ENCODE measurements at regions not wholly inside any gene's neighbourhood (a gene's known extent, or its start where the extent isn't known, plus 50 kb on each side); places are given as distances from the start of the nearest gene placed in this dataset.

GRCh38 chr2:19111354-19111753 is 247.1 kb downstream of the OSR1 start:
- WGBS, 2 donors = 83 to 89% methylated on average over 3 of the region's 3 CpGs

GRCh38 chr2:19109518-19109917 is 248.9 kb downstream of the OSR1 start:
- Histone ChIP-seq H3K27me3 (no peaks in the 10 kb centered on the region), H3K36me3 (no peaks in the 10 kb centered on the region), H3K4me1 (peaks cover 0 to 3% of the 10 kb centered on the region in 2 donors), H3K9me3 (no peaks in the 10 kb centered on the region), H3K27ac (no peak overlapping the region), H3K4me3 (replicated peaks in 1 of 3) (no peak overlapping the region)
- DNase-seq = no peak
- intact Hi-C loops (cut with DNase I) = no loop called here
- 89 to 97% methylated on average over 5 of the region's 5 CpGs for WGBS, 2 donors
- no peak for TF ChIP-seq CTCF (IDR thresholded peaks at IDR 0.05)

More at GRCh38 chr2:19111354-19111753, 247.1 kb downstream of the OSR1 start:
- no peaks in the 10 kb centered on the region for H3K9me3 ChIP-seq
- H3K4me1 ChIP-seq = no peaks in the 10 kb centered on the region
- no peak for DNase-seq
- no peak overlapping the region for H3K4me3 ChIP-seq (replicated peaks in 1 of 3)
- no peaks in the 10 kb centered on the region for H3K36me3 ChIP-seq
- no peaks in the 10 kb centered on the region for H3K27me3 ChIP-seq
- intact Hi-C loops (cut with DNase I) = no loop called here
- H3K27ac ChIP-seq = no peak overlapping the region
- TF ChIP-seq POLR2A (IDR thresholded peaks at IDR 0.05) (no peak), CTCF (IDR thresholded peaks at IDR 0.05) (no peak)

GRCh38 chr2:19106376-19106775 is 252.0 kb downstream of the OSR1 start:
- Histone ChIP-seq H3K4me3 (replicated peaks in 1 of 3) (no peak overlapping the region), H3K36me3 (no peaks in the 10 kb centered on the region), H3K9me3 (no peaks in the 10 kb centered on the region), H3K27ac (no peak overlapping the region), H3K4me1 (peaks cover 0 to 3% of the 10 kb centered on the region in 2 donors), H3K27me3 (no peaks in the 10 kb centered on the region)
- WGBS, 2 donors = 72 to 83% methylated on average over 1 of the region's 1 CpG
- TF ChIP-seq POLR2A (IDR thresholded peaks at IDR 0.05) (no peak), CTCF (IDR thresholded peaks at IDR 0.05) (no peak)
- intact Hi-C loops (cut with DNase I) = no loop called here
- no peak for DNase-seq

- peak; percentile 8 to 21 for DNase-seq
- peaks cover 9 to 16% of the 10 kb centered on the region in 2 donors for H3K4me1 ChIP-seq
- intact Hi-C loops (cut with DNase I) = no loop called here
- H3K4me3 ChIP-seq (replicated peaks in 1 of 3) = no peak overlapping the region
- WGBS, 2 donors = 45 to 47% methylated on average over 4 of the region's 4 CpGs
- H3K27ac ChIP-seq = no peak overlapping the region
- no peaks in the 10 kb centered on the region for H3K36me3 ChIP-seq
- TF ChIP-seq CTCF (IDR thresholded peaks at IDR 0.05) = no peak
- no peak for TF ChIP-seq POLR2A (IDR thresholded peaks at IDR 0.05)
- H3K9me3 ChIP-seq = no peaks in the 10 kb centered on the region
- H3K27me3 ChIP-seq = no peaks in the 10 kb centered on the region
Observed at GRCh38 chr2:19104503-19104902, 253.9 kb downstream of the OSR1 start.

- no peak for DNase-seq
- Histone ChIP-seq H3K27ac (no peak overlapping the region), H3K9me3 (no peaks in the 10 kb centered on the region), H3K36me3 (no peaks in the 10 kb centered on the region), H3K4me1 (peaks cover 9 to 16% of the 10 kb centered on the region in 2 donors), H3K27me3 (no peaks in the 10 kb centered on the region), H3K4me3 (replicated peaks in 1 of 3) (no peak overlapping the region)
- intact Hi-C loops (cut with DNase I) = no loop called here
- 92 to 93% methylated on average over 4 of the region's 4 CpGs for WGBS, 2 donors
- TF ChIP-seq CTCF (IDR thresholded peaks at IDR 0.05) (no peak), POLR2A (IDR thresholded peaks at IDR 0.05) (no peak)
Observed at GRCh38 chr2:19102696-19103423, 255.6 kb downstream of the OSR1 start.

All from thyroid gland (tissue), 4 donors.